Hematopoietic multipotent progenitor cell treated with erythropoietin and hydrocortisone succinate and interleukin-3 and kit ligand, for 6 days (in vitro differentiated cells): ENCODE measurements at regions not wholly inside any gene's neighbourhood (a gene's known extent, or its start where the extent isn't known, plus 50 kb on each side); places are given as distances from the start of the nearest gene placed in this dataset.
"Not testable (repeated sequence)": the region's sequence is repeated elsewhere in the genome, so short reads cannot be mapped to it uniquely, and the experiment has no call there.

Experiments
- DNase-seq: peaks from one replicate; pipeline ENCODE4 v3.0.0-alpha.2; 2015

DNA sequence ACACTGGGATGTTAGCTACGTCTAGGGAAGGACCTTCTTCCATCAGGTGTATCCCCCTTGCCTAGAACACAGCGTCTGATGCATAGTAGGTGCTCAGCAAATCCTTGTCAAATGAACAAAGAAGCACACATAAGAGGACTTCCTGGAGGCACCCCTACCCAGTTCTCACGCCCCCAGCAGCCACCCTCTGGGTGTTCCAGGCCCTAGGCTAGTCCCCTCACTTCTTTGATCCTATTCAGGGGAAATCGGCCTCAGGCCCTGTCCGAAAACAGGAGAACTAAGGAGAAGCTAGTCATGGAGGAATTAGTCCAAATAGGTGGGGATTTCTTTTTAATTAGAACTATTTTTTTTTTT, 84.7 kb upstream of the SIRPA start:
- no peak for DNase-seq

DNA sequence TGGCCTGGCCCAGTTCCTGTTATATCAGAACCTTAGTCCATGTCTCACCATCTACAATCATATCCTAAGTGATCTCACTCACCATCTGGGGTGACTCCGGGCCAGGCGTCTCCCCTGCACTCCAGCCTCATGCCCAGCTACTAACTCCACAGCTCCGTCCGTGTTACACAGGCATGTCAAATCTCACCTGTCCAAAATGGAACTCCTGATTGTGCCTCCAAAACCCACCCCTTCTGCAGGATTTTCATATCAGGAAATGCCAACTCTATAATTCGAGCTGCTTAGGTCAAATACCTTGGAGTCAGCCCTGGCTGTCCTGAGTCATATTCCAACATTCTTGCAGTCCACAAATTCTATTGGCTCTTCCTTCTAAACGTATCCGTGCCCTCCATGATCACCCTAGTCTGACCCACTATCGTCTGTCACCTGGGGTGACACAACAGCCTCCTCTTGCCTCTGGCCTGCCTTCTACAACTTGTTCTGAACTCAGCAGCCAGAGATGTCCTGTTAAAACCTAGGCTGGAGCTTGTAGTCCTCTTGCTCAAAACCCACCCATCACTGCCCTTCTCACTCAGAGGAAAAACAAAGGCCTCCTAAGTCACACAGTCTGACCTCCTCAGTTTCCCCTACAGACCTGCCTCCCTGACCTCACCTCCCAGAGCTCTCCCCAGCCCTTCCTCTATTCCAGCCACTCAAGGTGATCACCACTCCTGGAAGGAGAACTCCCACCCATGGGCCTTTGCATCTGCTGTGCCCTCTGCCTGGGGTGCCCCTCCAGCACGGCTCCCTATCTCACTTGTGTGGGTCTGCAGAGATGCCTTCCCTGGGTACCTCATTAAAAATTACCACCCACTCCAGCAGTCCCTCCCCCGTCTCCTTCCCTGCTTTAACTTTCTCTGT, 85.3 kb upstream of the SIRPA start:
- no peak for DNase-seq

DNA sequence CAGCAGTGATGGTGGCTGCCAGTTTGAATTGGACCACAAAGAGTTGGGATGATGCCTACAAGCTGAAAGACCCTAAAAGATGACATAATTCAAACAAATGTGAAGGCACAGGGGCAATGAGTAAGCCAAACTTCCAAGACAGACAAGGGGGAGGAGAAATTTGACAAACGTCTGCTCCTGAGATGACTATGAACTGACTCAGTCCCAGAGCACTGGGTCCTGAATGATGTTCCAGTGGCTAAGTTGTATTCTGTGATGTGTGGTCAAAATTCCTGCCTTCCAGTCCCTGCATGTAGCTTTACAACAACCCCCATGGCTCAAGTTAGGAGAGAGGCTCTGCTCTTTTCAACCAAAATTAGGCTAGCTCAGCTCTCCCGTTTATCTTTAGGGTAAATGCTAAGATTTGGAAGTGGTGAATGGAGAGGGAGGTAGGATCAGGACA, 86.1 kb upstream of the SIRPA start:
- no peak for DNase-seq

DNA sequence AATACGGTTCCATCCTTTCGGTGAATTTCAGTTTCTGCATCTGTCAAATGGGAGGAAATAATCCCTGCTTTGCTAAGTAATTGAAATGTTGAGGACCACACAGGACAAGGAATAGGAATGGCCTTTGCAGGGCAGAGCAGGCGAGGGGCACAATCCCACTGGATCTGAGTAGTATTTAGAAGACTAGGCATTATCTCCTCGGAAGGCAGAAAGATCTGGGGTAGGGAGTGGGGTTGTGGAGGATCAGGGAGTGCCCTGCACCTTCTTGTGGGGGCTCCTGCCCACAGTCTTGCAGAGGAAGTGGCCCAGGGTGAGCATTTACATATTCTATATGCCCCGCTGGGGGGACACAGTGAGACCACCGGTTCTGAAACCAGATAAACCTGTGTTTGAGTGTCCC, 87.1 kb upstream of the SIRPA start:
- no peak for DNase-seq

DNA sequence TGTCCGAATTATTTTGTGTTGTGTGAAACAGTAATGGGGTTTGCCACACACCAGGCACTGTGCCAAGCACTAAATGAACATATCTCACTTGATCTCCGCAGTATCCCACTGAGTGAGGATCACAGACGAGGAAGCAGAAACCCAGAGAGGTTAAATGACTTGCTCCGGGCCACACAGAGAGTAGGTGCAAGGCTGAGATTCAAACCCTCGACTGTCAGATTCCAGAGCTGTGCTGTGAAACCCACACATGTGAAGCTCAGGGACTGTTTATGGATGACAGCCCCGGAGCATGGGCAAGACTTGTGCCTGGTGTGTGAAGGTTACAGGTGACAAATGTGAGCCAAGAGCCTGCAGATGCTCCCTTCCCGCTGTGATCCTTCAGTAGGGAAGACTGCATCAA, 87.8 kb upstream of the SIRPA start:
- DNase-seq: no peak

DNA sequence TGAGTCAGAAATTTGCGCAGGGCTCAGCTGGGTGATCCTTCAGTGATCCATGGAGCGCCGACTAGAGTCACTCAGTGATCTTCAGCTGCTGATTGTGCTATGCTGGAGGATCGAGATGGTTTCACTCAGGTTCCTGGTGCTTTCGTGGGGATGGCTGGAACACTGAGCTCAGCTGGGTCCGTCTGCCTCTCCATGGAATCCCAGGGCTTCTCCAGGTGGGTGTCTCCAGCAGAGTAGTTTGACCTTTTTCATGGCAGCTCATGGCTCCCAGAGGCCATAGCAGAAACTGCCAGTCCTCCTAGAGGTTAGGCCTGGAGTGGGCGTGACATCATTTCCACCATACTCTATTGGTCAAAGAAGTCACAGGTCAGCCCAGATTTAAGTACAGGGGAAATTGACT, 88.8 kb upstream of the SIRPA start:
- DNase-seq: no peak

DNA sequence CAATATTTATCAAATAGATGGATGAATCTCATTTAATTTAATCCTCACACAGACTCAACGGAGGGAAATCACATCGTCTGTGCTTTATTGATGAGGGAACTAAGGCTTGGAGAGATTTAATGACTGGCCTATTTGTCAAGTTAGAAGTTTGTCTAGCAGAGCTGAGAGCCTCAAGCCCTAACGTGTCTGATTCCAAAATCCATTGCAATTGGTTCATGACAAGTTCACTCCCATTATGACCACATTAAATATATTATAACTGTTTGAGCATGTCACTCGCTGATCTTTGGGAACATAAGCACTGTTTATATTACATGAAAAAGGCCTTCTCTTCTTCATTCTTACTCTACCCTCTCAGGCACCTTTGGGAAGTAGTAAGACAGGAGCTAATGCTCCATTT, 89.4 kb upstream of the SIRPA start:
- DNase-seq: no peak

DNA sequence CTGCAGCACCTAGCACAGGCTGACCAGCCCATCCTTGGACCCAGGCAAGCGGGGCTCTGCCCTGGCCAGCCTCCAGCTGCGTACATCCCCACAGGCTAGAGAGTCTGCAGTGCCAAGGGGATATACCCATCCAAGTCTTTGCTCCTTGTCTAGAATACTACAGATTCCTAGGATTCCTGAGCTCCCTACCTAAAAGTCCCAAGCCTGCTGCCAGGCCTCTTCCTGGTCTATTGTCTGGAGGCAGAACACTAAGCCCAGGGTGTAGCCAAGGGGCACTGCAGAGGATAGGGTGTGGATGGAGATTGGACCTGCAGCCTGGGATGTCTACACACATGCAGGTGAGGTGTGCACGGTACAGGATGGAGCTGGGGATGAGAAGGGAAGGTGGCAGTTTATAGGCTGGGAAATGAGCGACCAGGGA, 90.0 kb upstream of the SIRPA start:
- DNase-seq: no peak

DNA sequence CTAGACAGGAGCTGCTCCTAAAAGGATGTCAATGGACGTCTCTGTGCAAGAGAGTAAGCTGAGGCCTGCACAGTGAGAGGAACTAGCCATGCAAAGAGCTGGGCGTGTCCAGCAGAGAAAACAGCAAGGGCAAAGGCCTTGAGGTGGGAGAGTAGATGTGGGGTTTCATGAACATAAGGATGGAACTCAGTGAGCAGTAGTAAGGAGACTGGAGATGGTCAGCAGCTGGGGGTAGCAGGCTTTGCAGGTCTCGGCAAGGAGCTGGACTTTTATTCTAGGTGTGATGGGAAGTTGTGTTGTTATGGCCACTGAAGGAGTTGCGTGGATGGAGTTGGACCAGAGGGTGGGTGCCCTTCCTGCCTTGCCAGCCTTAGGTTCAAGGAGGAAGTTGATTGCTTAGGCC, 90.7 kb upstream of the SIRPA start:
- no peak for DNase-seq

DNA sequence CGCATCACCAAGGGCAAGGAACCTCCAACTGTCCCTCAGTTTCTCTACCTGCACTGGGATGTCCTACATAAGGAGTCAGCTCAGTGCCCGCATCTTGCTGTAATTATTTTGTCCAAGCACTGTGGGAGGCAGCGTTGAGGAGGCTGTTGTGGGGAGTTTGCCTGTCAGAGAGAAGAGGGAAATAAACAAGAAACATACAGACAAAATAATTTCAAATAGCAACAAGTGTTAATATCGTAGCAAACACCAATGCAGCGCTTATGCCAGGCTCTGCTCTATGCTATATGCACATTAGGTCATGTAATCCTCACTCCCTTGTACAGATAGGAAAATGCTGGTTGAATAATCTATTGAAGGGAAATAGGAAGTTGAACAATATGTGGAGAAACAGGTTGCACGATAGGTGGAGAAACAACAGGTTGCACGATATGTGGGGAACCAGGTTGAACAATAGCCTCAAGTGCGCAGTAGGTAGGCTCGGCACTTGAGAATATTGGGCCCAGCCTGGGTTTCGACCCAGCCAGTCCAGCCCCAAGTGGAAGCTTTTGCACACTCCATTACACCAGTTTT, 91.2 kb upstream of the SIRPA start:
- DNase-seq: no peak

DNA sequence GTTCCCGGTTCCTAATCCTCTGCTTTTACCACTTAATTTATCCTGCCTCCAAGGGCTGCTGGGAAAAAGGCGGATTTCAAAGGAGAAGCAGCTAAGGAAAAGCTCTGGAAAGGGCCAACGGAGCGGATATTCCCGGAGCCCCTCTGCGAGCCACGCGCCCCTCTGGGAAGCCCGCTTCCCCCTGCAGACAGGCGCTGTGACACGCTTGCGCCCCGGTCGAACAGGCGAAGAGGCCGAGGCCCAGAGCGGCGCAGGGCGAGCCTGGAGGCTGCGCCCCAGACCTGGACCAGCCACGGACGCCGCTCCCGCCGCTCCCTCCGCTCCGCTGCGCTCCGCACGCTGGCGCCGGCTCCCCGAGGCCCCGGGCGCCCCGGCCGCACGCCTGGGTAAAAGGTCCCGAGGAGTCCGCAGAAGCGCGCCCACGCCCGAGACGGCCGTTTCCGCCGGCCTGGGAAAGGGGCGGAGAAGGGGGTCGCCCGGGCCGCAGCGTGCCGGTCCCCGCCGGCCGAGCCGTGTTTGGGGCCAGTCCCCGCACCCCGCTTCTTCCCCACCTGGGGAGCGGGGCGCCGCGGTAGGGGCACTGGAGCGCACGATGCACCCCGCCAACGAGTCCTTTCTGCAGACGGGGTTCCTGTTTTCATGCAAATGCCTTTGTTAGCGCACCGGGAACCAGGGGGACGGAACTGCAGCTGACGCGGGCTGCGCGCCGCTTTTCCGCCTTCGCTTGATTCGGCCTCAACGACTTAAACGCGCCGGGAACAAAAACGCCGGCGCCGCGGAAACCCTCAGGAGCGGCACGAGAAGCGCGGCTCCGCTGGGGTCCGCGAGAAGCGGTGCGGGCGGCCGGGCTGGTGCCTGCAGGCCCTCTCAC, 91.9 kb upstream of the SIRPA start:
- peak; percentile 79 for DNase-seq

DNA sequence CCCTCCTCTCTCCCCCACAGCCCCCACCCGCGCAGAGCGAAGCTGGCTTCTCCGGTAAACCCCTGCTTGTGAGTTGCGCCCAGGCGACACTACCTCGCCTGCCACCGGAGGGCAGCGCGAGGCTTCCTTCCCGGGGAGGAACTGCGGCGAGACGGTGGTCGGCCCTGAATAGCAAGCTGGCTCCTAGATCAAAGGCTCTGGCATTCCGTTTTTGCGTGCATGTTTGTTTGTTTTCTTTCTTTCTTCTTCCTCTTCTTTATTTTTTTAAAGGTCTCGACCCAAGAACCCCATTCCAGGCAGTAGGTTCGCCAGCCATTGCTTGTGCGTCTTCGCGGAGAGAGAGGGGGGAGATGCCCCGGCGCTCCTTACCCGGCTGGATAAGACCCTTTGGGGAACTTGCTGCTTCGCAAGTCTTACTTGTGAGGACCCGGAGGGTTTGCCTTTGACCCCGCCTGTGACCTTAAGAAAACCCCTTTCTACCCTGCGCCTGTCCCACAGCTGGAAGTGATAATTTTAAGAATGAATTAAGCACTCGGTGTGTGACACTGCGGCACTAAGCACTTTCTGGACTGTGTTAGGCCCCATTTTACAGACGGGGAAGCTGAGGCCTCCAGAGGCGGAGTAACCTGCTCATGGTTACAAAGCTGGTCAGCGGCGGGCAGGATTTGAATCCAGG, 92.7 kb upstream of the SIRPA start:
- peak; percentile 74 for DNase-seq

DNA sequence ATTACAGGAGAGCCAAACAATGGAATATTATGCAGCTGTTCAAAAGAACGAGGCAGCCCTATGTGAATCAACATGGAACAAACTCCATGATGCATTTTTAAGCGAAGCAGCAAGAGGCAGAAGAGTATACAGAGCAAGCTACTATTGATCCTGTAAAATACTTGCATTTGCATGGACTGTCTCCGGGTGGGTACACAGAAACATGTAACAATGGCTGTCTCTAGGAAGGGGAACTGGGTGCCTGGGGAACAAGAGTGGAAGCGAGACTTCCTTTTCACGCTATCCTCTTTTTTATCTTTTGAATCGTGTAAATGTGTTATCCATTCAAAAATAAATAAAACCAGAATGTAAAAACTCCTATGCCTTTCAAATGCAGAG, 93.3 kb upstream of the SIRPA start:
- DNase-seq: no peak

DNA sequence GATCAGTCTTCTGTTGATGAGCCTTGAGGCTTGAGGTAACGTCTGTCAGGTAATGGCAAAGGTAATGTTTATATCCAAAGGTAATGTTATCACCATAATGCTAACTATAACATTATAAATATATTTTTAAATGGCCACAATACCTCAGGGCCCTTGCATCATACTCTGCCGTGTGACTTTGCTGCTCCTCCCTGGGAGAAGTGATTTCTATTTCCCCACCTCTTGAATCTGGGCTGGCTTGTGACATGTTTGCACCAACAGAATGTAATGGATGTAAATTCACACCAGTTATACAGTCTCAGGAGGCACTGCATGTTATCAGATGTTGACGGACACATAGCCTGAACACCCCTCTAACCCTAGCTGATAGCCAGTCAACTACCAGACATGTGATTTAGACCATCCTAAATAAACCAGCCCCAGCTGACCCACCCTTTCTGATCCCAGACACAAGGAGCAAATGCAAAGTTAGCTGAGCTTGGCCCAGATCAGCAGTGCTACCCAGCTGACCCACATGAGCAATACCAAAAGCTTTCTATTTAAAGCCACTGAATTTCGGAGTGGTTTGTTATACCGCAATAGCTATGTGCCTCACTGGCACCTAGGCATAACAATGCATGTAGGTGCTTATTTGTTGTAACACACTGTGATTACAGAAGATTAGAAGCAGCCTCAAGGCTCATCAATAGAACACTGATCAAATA, 93.8 kb upstream of the SIRPA start:
- DNase-seq: no peak

DNA sequence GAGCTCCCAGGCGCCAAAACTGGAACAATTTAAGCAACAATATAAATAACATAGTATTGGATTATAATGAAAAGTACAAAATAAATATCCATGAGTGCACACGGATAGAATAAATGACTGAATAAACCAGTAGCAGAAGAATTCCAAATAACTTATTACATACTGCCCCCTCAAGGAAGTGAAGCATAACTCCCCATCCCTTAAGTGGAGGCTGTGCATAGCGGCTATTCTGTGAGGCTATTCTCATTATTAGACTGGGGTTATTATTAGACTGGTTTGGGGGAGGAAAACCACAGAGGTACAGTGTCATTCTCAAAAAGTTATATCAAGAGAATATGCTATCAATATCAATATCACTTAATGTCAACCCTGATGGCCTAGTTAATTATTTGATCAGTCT, 94.4 kb upstream of the SIRPA start:
- peak; percentile 59 for DNase-seq

DNA sequence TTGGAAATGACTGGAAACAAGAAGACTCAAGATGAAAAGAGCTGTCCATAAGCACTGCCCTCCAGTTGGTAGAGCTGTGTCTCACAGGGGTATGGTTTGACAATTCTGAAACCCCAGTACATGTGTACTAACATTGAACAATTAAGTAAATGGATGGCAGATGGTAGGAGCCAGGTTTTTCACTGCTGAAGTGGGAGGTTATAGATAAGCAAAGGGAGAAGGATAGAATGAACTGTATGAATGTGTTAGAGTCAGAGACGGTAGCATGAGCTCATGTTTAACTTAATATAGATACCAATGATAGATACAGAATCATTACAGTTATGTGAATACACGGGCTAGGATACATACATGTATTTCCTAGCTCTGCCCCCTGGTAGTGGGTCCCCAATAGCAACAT, 95.0 kb upstream of the SIRPA start:
- DNase-seq: no peak

DNA sequence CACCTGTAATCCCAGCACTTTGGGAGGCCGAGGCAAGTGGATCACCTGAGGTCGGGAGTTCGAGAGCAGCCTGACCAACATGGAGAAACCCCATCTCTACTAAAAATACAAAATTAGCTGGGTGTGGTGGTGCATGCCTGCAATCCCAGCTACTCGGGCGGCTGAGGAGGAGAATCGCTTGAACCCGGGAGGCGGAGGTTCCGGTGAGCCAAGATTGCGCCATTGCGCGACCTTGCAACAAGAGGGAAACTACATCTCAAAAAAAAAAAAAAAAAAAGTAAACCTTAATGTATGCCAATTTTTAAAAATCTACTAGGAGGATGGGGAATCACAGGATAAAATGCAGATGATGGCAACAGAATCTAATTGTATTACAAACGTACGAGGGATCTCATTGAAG, 95.5 kb upstream of the SIRPA start:
- DNase-seq: not testable (repeated sequence)

DNA sequence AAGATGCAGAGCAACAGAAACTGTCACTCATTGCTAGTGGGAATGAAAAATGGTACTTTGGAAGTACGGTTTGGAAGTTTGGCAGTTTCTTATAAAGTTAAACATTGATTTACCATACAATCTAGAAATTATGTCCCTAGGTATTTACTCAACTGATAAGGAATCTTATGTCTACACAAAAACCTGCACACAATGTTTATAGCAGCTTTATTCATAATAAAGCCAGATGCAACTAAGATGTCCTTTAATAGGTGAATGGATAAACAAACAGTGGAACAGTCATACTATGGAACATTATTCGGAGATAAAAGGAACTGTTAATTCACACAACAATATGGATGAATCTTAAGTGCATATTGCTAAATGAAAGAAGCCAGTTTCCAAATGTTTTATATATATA, 96.2 kb upstream of the SIRPA start:
- no peak for DNase-seq

DNA sequence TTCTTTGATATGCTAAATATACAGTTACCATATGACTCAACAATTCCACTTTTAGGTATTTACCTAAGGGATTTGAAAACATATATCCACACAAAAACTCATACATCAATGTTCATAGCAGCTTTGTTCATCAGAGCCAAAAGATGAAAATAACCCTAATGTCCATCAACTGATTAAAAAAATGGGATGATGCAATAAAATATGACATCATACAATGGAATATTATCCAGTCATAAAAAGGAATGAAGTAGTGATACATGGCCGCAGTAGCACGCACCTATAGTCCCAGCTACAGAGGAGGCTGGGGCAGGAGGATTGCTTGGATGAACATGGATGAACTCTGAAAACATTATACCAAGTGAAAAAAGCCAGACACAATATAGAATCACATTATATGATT, 101.4 kb upstream of the SIRPA start:
- no peak for DNase-seq

DNA sequence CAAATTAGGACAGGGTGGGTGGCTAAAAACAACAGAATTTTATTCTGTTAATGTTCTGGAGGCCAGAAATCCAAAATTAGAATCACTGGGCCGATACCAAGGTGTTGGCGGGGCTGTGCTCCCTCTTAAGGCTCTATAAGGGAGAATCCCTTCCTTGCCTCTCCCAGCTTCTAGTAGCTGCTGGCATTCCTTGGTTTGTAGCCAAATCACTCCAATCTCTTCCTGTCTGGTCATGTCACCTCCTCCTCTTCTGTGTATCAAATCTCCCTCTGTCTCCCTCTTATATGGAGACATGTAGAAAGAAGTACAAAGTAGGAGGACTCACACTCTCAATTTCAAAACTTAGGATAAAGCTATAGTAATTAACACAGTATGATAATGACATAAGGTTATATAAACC, 102.9 kb upstream of the SIRPA start:
- no peak for DNase-seq

DNA sequence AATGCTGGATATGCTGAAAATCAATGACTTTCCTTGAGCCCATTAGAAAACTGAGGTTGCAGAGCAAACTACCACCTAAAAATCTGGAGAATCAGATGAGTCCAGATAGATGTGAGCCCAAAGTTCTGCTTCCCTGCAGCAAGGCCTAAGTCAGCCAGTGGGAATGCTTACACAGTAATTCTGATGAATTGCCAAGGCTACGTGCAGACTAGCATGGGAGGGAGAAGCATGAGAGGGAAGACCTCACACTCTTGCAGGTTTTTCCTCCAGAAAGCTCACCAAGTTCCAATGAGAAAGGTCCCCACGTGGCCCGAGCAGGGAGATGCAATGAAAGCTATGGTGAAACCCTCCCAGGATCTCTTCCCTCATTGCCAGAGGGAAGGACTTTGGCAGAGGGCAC, 104.8 kb upstream of the SIRPA start:
- no peak for DNase-seq

DNA sequence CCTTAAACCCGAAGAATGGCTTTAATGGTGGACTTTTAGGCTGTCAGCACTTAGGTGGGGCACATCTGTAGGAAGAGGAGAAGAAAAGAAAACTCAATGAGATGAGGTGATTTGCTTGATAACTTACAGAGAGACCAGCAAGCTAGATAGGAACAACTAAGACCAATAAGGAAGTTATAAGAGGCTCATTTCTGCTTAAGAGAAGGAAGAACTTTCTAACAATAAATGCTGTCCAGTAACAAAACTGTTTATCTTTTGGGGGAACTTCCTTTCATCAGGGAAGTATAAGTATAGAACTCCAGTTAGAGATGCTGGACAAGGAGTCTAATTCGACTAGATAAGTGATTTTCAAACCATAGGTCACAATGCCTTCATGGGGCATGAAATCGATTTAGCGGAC, 107.2 kb upstream of the SIRPA start:
- DNase-seq: no peak

DNA sequence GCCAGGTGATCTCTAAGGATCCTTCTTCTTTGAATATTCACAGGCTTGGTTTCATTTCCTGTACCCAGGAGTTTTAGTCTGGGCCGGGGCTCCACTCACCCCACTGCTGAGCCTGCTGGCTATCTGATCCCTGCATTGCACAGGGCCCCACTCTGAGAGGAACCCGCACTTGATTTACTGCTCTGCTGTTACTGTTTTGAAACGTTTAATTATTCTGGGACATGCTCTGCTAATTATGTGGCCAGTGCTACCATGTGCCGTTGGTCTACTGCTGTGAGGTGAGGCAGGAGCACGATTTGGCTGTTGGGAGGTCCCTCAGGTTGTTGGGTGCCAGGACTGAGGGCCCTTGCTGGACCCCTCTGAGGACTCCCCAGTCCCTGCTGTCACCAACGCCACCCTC, 108.7 kb upstream of the SIRPA start:
- no peak for DNase-seq
